ENCODE measurements at regions not wholly inside any gene's neighbourhood (a gene's known extent, or its start where the extent isn't known, plus 50 kb on each side); places are given as distances from the start of the nearest gene placed in this dataset.

GRCh38 chr15:95724908-95725633, 605.4 kb upstream of the NR2F2 start:
- TF ChIP-seq JUND (IDR thresholded peaks at IDR 0.05; ENCODE audit: low read depth) = no peak
- DNase-seq (ENCODE audit: low read depth in 1 of 2, low spot score in 1 of 2) = no peak
- in situ Hi-C loops (cut with HindIII; ENCODE audit: low pct_unique_long_range_greater_than_20kb, low sequenced_read_pairs) = no loop called here

GRCh38 chr15:95726891-95727290, 603.6 kb upstream of the NR2F2 start:
- TF ChIP-seq JUND (IDR thresholded peaks at IDR 0.05; ENCODE audit: low read depth) = no peak
- in situ Hi-C loops (cut with HindIII; ENCODE audit: low pct_unique_long_range_greater_than_20kb, low sequenced_read_pairs) = no loop called here
- no peak for DNase-seq (ENCODE audit: low read depth in 1 of 2, low spot score in 1 of 2)

GRCh38 chr15:95733931-95734330, 596.6 kb upstream of the NR2F2 start:
- no peak for DNase-seq (ENCODE audit: low read depth in 1 of 2, low spot score in 1 of 2)
- in situ Hi-C loops (cut with HindIII; ENCODE audit: low pct_unique_long_range_greater_than_20kb, low sequenced_read_pairs) = no loop called here
- TF ChIP-seq JUND (IDR thresholded peaks at IDR 0.05; ENCODE audit: low read depth) = no peak

DNA sequence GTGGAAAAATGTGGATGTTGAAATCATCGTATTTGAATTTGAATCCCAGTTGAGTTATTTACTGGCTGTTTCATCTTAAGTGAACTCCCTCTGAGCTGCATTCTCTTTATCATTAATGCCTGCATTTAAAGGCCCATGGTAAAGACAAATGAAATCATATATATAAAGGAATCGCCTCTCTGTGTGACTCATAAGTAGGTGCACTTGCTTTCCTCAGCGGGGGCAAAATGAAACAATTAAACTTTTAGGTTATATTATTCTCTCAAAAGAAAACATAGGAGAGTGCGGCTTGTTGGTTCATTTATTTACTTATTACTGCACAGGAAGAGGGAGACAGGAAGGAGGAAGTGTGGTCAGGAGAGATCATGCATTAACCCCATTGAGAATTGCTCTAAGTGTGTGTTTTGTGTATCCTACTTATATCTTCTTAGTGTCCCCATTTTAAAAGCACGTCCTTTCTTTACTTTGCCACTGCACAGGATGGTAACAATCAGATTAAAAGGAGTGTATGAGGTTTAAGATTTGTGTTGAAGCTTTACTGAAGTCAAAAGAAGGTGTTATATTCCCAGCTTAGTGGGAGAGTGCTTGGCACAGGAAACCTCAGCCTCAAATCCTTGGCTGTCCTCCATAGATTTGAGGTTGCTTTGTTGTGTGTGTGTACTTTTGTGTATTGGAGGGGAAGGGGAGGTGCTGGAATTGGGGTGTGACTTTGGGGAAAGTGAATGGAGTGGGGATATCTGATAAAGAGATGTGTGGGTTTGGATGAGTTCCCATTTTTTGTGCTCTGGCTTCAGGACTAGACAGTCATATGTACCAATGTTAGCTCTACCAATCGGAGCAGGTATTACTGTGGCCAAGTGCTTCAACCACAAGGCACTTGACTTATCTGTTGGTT, 595.8 kb upstream of the NR2F2 start:
- in situ Hi-C loops (cut with HindIII; ENCODE audit: low pct_unique_long_range_greater_than_20kb, low sequenced_read_pairs) = no loop called here
- DNase-seq (ENCODE audit: low read depth in 1 of 2, low spot score in 1 of 2) = no peak
- no peak for TF ChIP-seq JUND (IDR thresholded peaks at IDR 0.05; ENCODE audit: low read depth)

GRCh38 chr15:95737060-95737459, 593.4 kb upstream of the NR2F2 start:
- in situ Hi-C loops (cut with HindIII; ENCODE audit: low pct_unique_long_range_greater_than_20kb, low sequenced_read_pairs) = no loop called here
- DNase-seq (ENCODE audit: low read depth in 1 of 2, low spot score in 1 of 2) = no peak
- no peak for TF ChIP-seq JUND (IDR thresholded peaks at IDR 0.05; ENCODE audit: low read depth)

- in situ Hi-C loops (cut with HindIII; ENCODE audit: low pct_unique_long_range_greater_than_20kb, low sequenced_read_pairs) = no loop called here
- no peak for TF ChIP-seq JUND (IDR thresholded peaks at IDR 0.05; ENCODE audit: low read depth)
- peak; percentile 4 to 60 for DNase-seq (ENCODE audit: low read depth in 1 of 2, low spot score in 1 of 2)
Observed at GRCh38 chr15:95739131-95739530, 591.4 kb upstream of the NR2F2 start.

GRCh38 chr15:95741830-95742229, 588.7 kb upstream of the NR2F2 start:
- in situ Hi-C loops (cut with HindIII; ENCODE audit: low pct_unique_long_range_greater_than_20kb, low sequenced_read_pairs) = no loop called here
- TF ChIP-seq JUND (IDR thresholded peaks at IDR 0.05; ENCODE audit: low read depth) = no peak

DNA sequence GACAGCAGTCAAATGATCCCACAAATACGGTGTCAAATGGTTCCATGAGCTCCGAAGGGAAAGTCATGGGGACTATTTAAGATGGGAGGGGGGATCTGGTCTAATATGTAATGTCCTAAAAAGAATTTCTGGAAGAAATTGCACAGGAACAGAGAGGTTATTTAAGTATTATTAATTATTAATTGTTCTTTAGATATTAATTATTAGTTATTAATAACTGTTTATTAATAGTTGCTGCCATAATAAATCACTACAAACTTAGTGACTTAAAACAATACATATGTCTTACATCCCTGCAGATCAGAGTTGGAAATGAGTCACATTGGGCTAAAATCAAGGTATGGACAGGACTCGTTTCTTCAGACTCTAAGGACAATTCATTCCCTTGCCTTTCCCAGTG, 588.2 kb upstream of the NR2F2 start:
- TF ChIP-seq JUND (IDR thresholded peaks at IDR 0.05; ENCODE audit: low read depth) = no peak
- no peak for DNase-seq (ENCODE audit: low read depth in 1 of 2, low spot score in 1 of 2)
- in situ Hi-C loops (cut with HindIII; ENCODE audit: low pct_unique_long_range_greater_than_20kb, low sequenced_read_pairs) = no loop called here

More at GRCh38 chr15:95741830-95742229, 588.7 kb upstream of the NR2F2 start:
- DNase-seq (ENCODE audit: low read depth in 1 of 2, low spot score in 1 of 2) = no peak

DNA sequence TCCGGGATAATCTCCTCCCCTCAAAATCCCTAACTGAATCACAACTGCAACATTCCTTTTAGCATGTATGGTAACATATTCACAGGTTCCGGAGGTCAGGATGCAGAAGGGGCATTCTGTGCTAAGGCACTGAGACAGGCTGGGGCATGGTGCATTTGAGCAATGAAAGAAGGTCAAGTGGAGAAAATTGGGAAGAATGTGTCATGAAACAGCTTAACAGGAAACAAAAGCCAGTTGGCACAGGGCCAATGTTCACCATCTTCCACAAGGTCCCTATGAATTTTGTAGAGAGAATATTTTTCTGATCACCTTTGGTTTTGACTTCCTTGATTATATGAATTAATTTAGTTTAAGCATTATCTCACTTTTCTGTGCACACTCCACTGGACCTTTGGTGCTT, 587.7 kb upstream of the NR2F2 start:
- in situ Hi-C loops (cut with HindIII; ENCODE audit: low pct_unique_long_range_greater_than_20kb, low sequenced_read_pairs) = no loop called here
- DNase-seq (ENCODE audit: low read depth in 1 of 2, low spot score in 1 of 2) = peak in 1 of 2 experiments; percentile 13
- TF ChIP-seq JUND (IDR thresholded peaks at IDR 0.05; ENCODE audit: low read depth) = no peak

DNA sequence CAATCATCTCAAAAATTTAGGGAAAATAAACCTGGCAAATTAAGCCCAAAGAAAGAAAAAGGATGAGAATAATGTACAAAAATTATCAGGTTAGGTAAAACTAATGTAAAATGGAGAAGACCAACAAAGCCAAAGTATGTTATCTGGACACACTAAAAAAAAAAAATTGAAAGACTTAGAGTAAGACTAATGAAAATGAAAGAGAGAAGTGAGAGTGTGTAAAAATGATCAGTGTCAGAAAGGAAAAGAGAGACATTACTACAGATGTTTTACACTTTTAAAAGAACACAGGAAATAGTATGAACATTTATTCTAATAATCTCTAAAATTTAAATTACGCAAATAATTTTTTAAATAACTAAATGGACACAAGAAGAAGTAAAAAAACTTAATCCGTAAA, 573.3 kb upstream of the NR2F2 start:
- TF ChIP-seq JUND (IDR thresholded peaks at IDR 0.05; ENCODE audit: low read depth) = no peak
- DNase-seq (ENCODE audit: low read depth in 1 of 2, low spot score in 1 of 2) = no peak
- in situ Hi-C loops (cut with HindIII; ENCODE audit: low pct_unique_long_range_greater_than_20kb, low sequenced_read_pairs) = no loop called here

DNA sequence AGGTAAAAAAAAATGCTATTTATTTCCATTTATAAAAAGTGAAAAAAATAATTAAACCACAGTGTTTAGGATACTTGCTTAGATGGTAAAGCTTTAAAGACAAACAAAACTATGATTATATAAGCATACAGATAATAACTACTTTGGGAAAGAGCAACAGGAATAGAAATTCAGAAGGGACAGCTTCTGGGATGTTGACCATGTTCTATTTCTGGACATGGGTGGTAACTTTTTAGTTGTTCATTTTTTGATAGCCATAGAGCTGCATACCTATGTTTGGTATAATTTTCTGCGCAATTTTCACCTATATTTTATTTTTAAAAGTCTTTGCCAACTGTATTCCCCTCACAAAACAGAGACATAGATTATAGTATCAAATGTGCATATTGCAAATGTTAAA, 572.0 kb upstream of the NR2F2 start:
- DNase-seq (ENCODE audit: low read depth in 1 of 2, low spot score in 1 of 2) = no peak
- TF ChIP-seq JUND (IDR thresholded peaks at IDR 0.05; ENCODE audit: low read depth) = no peak
- in situ Hi-C loops (cut with HindIII; ENCODE audit: low pct_unique_long_range_greater_than_20kb, low sequenced_read_pairs) = no loop called here

- in situ Hi-C loops (cut with HindIII; ENCODE audit: low pct_unique_long_range_greater_than_20kb, low sequenced_read_pairs) = no loop called here
- no peak for DNase-seq (ENCODE audit: low read depth in 1 of 2, low spot score in 1 of 2)
- no peak for TF ChIP-seq JUND (IDR thresholded peaks at IDR 0.05; ENCODE audit: low read depth)
Observed at GRCh38 chr15:95758851-95759250, 571.6 kb upstream of the NR2F2 start.

- no peak for DNase-seq (ENCODE audit: low read depth in 1 of 2, low spot score in 1 of 2)
- in situ Hi-C loops (cut with HindIII; ENCODE audit: low pct_unique_long_range_greater_than_20kb, low sequenced_read_pairs) = no loop called here
- TF ChIP-seq JUND (IDR thresholded peaks at IDR 0.05; ENCODE audit: low read depth) = no peak
Observed at GRCh38 chr15:95760508-95760907, 570.0 kb upstream of the NR2F2 start.

Data from T47D (cell line).